DMS153 treated with DMSO at 0.1 percent for 48 hours (cell line): ENCODE measurements at regions not wholly inside any gene's neighbourhood (a gene's known extent, or its start where the extent isn't known, plus 50 kb on each side); places are given as distances from the start of the nearest gene placed in this dataset.

ENCODE experiments used
- DNase-seq: peaks from one replicate; lab custom pipeline; 2025; ENCODE audit not compliant: unreplicated experiment; lab: John Stamatoyannopoulos, UW

- no peak for DNase-seq
Measured at GRCh38 chr7:124692425-124692824, 73.2 kb downstream of the GPR37 start.

DNA sequence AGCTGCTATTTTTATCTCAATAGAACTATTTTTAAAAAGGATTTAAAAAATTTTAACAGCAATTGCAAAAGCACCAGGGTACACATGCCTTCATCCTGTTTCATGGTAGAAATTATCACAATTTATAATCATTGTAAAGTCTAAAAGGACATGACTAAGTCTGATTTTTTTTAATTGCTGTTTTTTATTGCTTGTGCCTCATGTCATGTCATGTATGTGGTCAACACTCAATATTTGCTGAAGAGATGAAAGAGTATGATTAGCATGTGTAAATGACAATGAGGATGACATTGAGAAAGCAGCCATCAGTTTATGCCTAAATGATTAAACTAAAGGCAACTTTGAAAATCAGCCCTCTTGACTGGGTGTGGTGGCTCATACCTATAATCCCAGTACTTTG, 74.8 kb downstream of the GPR37 start:
- DNase-seq, result no peak

DNA sequence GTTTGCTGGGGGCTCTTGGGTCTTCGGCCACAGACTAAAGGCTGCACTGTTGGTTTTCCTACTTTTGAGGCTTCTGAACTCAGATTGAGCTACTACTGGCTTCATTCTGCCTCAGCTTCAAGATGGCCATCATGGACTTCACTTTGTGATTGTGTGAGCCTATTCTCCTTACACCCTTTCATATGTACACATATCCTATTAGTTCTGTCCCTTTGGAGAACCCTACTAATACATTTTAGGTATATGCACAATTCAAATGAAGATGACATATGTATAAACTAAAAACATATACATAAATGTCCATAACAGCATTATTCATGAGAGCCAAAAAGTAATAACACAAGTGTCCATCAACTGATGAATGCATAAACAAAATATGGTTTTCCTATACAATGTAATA, 75.7 kb downstream of the GPR37 start:
- DNase-seq, result no peak

DNA sequence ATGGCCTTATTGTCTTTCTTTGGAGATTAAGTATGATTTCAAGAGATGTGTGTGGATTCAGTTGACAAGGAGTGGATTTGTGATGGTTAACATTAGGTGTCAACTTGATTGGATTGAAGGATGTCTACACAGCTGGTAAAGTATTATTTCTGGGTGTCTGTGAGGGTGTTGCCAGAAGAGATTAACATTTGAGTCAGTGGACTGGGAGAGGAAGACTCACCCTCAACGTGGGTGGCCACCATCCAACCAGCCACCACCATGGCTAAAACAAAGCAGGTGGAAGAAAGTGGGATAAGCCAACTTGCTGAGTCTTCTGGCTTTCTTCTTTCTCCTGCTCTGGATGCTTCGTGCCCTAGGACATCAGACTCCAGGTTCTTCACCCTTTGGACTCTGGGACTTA, 76.1 kb downstream of the GPR37 start:
- no peak for DNase-seq

DNA sequence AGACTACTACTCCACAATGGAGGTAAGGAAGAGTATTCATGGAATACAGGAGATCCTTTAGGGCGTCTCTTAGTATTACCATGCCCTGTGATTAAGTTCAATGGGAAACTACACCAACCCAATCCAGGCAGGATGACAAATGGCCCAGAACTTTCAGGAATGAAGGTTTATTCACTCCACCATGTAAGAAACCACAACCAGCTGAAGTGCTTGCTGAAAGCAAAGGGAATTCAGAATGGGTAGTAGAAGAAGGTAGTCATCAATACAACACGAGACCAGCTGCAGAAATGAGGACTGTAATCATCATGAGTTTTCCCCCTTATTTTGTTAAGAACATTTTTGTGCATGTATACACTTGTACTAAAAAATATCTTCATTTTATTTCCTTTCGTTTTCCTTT, 76.6 kb downstream of the GPR37 start:
- DNase-seq, result no peak

DNA sequence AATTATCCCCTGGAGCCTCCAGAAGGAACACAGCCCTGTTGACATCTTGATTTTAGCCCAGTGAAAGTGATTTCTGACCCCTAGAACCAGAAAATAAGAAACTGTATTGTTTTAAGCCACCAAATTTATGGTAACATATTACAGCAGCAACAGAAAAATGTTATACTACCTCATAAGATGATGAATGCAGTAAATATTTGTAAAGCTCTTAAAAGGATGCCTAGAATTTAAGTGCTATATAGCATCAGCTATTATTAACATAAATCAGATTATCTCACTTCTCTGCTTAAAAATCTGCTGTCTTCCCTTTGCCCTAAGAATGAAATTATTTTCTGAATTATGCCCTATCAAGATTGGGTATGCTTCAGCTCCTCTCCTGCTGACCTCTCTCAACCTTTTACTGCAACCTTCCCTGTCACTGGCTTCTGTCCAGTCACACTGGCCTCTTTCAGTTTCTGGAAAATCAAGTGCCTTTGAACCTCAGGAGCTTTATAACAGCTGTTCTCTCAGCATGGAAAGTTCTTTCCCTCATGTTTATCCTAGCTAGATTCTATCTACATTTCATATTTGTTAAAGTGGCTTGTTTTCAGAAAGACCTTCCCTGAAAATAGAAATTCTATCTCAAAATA, 78.9 kb downstream of the GPR37 start:
- DNase-seq, result no peak

DNA sequence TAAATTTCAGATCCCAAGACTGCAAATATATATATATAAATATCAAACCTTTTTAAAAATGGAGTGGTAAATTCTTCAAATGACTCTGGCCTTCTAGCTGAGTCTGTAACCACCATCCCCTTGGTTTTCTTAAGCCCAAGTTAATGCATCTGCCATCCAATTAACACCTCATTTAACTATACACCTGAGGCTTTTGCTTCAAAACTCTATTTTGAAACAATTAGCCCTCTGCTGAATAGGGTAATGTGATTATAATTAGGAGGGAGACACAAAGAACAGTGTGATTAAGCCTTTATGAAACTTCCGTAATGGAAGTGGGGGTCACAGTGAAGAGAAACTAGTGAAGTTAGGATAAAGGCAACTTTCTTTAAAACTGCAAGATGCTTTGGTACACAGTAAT, 83.6 kb downstream of the GPR37 start:
- DNase-seq, result no peak

DNA sequence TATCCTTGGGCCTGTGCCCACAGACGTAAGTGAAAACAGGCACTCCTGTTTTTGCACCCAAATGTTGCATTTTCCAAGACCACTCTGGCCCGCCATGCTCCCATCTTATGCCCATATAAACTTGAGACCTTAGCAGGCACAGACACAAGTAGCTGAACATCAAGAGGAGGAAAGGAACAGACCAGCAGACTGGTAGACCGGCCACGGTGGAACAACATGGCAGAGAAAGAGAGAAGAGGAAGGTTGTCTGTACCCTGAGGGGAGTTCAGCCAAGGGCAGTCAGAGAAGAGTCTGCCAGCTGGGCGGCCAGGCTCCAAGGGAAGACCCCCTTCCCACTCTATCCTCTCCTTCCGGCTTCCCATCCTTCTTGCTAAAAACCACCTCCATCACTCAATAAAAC, 85.3 kb downstream of the GPR37 start:
- DNase-seq, result no peak

GRCh38 chr7:124679586-124680225, 85.9 kb downstream of the GPR37 start:
- no peak for DNase-seq

- no peak for DNase-seq
Measured at GRCh38 chr7:124679146-124679545, 86.4 kb downstream of the GPR37 start.

DNA sequence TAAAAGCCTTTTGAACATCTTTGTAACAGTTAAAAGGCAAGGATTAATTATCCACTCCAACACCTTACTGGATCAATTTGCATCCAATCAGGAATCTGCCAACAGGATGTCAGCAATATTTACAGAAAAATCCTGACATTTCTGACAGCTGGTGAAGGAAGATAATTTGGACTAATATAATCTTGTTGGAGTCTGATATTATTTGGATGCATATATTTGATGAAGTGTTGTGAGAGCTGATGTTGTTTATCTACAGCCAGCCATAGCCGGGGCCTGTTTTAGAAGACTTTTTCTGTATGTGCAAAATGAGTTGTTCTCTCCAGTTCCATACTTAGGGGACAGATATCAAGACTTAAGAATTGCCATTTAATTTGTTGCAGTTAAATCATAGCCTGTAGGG, 91.1 kb downstream of the GPR37 start:
- DNase-seq, result no peak

GRCh38 chr7:124672011-124672410, 93.6 kb downstream of the GPR37 start:
- peak; percentile 6 for DNase-seq

DNA sequence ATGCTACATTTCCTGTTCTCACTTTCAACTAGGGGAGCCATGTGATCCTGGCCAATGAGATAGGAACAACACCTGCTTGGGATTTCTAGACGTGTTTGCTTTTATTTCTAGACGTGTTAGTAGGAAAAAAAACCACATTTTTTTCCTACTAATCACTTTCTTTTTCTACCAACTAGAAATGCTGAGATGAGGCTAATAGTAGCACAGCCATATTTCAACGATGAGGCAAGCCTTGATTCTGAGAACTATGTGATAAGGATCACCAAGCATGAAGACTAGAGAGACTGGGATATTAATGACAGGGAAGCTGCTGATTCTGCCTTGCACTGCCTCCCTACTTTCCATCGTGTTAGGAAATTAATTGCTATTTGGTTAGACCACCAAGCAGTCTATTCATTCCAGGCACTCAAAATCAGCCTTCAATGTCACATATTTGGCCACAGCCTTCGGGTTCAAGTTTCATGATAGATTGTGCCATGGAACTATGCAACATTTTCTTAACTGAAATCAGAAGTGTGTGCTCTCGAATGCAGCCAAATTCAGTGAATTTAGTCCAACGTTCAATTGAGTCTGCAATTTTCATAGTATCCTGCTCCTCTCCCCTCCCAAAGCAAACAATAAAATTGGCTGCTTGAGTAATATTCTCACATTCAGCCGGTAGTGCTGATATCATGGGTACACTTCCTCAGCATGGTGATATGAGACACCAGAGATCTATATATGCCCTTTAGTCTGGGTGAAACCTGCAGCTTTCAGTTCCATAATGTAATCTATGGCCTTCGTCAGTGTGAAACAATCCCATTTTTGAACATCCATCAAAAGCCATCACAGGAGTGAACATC, 98.1 kb downstream of the GPR37 start:
- DNase-seq, result no peak

DNA sequence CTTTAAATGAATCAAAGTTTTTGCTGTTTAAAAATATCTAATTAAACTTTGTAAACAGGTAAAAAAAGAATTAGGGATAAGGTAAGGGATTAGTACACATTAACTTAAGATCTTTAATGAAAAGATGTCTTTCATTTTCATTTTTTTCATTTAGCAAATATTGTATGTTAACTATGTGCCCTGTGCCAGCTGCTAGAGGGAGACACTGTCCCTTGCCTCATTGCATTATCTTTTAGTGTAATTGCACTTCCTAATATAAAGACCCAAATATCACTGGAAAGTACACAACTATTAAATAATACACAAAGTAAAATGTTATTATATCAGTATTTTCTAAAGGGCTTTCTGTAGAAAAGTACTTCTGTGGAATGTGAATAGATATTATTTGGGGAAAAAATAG, 102.7 kb downstream of the GPR37 start:
- no peak for DNase-seq

DNA sequence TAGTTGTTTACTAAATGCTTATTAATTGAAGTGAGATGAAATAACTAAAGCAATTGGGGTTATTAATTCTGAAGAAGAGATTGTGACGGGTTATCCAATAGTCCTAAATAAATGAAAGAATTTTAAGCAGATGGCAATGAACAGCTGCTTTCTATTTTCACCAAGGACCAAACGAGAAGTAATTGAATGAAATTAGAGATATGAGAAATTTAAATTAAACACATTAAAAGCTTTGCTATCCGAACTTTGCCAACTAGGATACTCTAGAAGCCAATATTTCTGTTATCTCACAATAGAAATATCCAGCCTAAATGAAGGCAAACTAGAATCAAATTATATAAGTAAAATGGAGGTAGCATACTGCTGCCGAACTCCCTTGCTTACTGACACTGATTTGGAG, 103.2 kb downstream of the GPR37 start:
- no peak for DNase-seq

DNA sequence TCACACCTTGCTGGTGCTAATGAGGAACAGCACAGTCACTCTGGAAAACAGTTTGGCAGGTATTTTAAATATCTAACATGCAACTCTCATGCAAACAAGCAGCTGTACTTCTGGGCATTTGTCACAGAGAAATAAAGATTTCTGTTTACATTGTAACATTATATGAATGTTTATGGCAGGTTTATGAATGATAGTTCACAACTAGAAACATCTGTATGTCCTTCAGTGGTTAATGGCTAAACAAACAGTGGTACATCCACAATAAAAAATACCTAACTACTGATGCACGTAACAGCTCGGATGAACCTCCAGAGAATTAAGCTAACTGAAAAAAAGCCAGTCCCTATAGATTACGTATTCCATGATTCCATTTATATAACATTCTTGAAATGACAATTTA, 109.6 kb downstream of the GPR37 start:
- DNase-seq, result peak; percentile 74

DNA sequence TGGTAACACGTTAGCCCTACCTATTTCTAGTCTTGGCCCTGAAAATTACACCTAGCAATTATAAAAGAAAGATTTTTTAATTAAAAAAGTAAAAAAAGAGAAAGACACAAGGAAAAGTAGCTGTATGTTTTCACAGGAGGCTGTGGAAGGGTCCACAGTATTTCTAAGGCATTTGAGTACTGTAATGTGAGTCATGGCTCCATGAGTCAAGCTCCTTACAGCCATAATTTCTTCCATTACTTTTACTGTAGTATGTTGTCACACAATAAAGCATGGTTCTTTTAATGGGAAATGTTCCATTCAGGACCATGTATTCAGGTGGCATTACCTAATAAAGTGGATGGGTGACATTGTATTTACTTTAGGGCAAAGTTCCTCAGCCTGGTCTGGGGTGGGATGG, 113.4 kb downstream of the GPR37 start:
- DNase-seq, result no peak

DNA sequence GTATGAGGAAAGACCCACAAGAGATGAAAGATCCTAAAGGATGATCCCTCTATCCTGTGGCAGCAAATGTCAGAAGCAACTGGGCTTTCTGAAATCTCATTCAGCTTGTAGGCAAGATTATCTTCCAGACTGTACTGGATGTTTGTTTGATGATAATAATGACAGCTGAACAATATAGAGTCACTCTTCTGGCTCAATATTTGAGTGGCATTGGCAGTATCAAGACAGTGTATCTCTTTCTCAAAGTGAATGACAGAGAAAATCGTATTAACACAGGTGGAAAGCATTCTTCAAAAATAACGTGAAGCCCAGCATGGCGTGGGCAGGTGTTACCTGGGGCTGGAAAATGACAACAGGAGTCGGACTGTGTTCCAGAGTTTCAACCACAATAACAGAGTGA, 114.5 kb downstream of the GPR37 start:
- DNase-seq, result no peak

GRCh38 chr7:124649397-124650014, 116.1 kb downstream of the GPR37 start:
- no peak for DNase-seq

DNA sequence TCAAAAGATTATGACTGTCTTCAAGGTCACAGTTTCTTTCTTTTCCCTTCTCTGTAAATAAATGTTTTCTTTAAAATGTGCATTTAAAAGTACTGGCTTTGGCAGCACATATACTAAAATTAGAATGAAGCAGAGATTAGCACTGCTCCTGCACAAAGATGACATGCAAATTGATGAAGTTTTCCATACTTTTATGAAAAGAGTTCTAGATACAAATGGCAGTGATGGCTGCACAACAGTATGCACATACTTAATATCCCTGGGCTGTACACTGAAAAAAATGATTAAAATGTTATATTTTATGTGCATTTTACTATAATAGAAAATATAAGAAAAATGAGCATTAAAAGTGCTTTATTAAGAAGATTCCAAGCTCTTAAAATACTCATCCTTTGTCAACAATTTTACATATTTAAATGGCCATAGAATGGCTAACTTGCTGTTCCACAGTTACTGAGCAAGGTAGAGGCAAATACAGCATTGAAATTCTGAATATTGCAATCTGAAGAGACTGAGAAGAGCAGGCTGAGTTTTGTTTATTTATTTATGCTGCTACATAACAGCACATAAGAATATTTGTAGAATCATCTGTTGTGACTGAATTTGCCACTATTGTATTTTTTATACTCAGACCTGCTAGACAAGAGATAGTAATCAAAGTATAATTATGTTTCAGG, 117.8 kb downstream of the GPR37 start:
- DNase-seq, result no peak

- DNase-seq, result no peak
Measured at GRCh38 chr7:124645704-124646103, 119.9 kb downstream of the GPR37 start.
